ENCODE measurements at regions not wholly inside any gene's neighbourhood (a gene's known extent, or its start where the extent isn't known, plus 50 kb on each side); places are given as distances from the start of the nearest gene placed in this dataset.
"Not testable (repeated sequence)": the region's sequence is repeated elsewhere in the genome, so short reads cannot be mapped to it uniquely, and the experiment has no call there.

GRCh38 chr12:71299541-71300376 lies 139.8 kb upstream of the LGR5 start:
- DNase-seq: no peak

GRCh38 chr12:71297930-71298329 lies 140.1 kb upstream of the TSPAN8 start:
- DNase-seq: no peak

DNA sequence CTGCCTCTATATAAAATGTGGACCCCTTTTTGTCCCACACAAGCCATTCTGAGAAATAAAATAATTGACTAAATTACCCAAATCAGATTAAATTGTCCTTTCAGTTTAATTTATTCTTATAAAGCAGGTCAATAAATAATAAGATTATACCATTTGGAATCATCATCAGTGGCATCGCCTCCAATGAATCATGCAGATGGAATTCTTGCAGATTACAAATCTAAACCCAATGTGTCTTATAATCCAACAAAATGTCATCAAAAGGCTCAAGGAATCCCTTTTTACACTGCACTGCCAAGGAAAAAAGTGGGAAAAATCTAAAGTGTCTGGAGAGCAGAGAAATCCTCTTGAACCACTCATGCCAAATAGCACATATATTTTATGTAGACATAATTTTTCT lies 138.2 kb upstream of the TSPAN8 start:
- no peak for DNase-seq

DNA sequence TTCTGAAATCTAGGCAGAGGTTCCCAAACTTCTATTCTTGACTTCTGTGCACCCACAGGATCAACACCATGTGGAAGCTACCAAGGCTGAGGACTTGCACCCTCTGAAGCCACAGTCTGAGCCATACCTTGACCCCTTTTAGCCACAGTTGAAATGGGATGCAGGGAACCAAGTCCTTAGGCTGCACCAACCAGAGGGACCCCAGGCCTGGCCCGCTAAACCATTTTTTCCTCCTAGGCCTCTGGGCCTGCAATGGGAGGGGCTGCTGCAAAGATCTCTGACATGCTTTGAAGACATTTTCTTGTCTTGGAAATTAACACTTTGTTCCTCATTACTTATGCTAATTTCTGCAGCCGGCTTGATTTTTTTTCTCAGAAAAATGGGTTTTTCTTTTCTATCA lies 133.9 kb upstream of the TSPAN8 start:
- DNase-seq: no peak

- no peak for DNase-seq
These were observed 126.1 kb upstream of the TSPAN8 start for GRCh38 chr12:71283883-71284282.

DNA sequence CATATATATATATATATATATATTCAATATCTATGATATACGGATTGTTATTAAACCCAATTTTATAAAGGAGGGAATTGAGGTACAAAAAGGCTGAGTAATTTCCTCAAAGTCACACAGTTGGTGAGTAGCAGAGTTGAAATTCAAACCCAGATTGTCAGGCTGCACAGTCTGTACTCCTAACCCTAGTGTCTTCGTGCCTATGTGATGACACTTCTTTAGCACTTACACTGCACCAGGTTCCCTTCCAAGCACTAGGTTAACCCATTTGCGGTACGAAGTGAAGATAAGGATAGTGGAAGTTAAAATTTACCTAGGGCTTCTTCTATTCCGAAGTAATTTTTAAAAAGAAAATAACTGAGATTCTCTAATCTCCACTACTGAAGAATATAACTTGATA lies 125.1 kb upstream of the TSPAN8 start:
- no peak for DNase-seq

- DNase-seq: no peak
These were observed 124.2 kb upstream of the TSPAN8 start for GRCh38 chr12:71282020-71282419.

GRCh38 chr12:71281425-71281824 lies 123.6 kb upstream of the TSPAN8 start:
- no peak for DNase-seq

- no peak for DNase-seq
These were observed 120.1 kb upstream of the TSPAN8 start for GRCh38 chr12:71277866-71278265.

GRCh38 chr12:71276541-71276940 lies 118.7 kb upstream of the TSPAN8 start:
- DNase-seq: no peak

DNA sequence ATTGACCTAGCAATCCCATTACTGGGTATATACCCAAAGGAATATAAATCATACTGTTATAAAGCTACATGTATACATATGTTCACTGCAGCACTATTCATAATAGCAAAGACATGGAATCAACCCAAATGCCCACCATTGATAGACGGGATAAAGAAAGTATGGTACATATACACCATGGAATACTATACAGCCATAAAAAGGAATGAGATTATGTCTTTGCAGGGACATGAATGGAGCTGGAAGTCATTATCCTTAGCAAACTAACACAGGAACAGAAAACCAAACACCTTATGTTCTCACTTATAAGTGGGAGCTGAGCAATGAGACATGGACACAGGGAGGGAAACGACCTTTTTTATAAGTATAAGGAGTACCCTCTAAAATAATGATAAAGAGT lies 113.0 kb upstream of the TSPAN8 start:
- DNase-seq: not testable (repeated sequence)

- no peak for DNase-seq
These were observed 112.3 kb upstream of the TSPAN8 start for GRCh38 chr12:71270057-71270456.

- DNase-seq: no peak
These were observed 111.4 kb upstream of the TSPAN8 start for GRCh38 chr12:71269281-71269598.

DNA sequence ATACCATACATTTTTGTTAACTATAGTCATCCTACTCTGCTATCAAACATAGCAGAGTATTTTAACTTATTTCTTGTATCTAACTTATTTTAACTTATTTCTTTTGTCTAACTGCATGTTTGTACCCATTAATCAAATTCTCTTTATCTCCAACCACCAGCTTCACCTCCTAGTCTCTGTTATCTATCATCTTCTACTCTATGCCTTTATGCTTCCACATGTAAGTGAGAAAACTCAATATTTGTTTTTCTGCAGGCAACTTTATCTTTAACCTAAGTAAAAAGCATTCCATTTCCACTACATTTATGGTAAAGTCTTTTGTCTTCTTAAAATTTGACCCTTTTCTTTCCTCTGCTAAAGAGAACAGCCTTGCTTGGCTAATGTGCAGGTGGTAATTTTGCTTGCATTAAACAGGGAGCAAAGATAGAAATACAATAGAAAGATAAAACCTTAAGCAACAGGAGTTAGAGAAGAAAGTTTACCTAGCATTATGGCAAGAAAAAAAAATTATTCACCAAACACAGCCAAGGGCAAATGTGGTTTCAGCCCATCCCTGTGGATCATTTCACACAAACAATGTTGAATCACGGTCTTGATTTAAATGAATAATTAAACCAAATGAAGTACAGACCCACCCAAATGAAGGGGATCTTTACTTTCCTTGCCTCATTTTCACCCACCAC lies 110.9 kb upstream of the TSPAN8 start:
- DNase-seq: no peak

DNA sequence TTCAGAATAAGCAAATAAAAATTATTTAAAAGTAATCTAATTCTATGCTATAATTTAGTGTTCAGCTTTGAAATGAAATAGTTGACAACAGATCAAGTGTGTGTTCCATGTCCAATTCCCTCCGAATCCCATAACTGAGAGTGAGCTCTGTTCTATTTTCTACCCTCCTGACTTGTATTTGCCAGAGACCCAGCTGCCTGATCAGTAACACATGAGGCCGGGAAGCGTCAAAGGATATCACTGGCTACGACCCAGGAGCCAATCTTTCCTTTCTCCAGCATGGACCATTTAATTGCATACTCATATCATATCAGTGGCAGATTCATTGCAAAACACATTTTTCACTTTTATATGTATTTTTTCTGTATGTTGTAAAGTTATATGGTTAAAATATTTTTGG lies 108.8 kb upstream of the TSPAN8 start:
- no peak for DNase-seq

- not testable (repeated sequence) for DNase-seq
These were observed 107.9 kb upstream of the TSPAN8 start for GRCh38 chr12:71265731-71266130.

- DNase-seq: no peak
These were observed 104.7 kb upstream of the TSPAN8 start for GRCh38 chr12:71262466-71262865.

DNA sequence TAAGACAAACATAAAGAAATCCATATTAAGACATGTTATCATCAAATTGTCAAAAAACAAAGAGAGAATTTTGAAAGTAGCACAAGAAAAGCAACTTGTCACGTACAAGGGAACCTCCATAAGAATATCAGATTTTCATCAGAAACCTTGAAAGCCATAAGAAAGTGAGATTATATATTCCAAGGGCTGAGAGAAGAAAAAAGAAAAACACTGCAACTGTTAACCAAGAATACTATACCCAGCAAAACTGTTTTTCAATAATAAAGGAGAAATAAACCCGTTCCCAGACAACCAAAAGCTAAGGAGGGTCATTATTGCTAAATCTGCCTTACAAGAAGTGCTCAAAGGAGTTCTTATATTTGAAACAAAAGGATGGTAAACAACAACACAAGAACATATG lies 94.7 kb upstream of the TSPAN8 start:
- DNase-seq: no peak

- DNase-seq: no peak
These were observed 92.4 kb upstream of the TSPAN8 start for GRCh38 chr12:71250166-71250565.

DNA sequence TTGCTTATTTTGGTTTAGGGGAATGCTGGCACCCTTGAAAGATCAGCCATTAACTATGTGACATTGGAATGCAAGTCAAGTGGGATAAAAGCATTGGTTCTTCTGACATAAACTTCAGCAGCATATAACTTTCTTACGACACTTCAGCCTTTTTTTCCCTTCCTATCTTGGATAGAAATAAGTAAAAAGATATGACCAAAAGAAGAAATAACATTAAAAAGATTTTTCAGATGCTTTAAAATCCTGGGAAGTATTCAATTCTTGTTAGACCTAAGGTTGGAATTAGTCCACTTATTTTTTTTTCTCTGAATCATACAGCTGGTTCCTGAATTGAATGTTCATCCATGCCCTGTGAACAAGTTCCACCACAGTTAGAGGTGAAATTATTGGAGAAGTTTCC lies 85.6 kb upstream of the TSPAN8 start:
- DNase-seq: no peak

DNA sequence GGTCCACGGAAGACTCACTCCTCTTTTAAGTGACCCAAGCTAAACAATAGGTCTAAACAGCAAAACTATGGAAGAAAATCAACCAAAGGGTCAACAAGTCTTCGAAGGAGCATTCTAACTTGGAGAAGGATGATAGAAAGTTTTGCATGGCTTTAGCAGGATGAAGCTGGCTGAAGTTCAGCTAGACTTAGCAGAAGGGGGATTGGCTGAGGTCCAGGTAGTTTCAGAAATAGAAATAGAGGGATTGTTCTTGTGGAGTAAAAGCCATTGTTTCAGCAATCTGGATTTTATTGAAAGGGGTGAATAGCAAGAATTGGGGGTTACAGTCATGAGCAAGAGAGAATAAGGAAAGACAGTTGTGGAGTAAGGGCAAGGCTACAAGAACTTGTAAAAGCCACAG lies 84.7 kb upstream of the TSPAN8 start:
- no peak for DNase-seq

- DNase-seq: no peak
These were observed 83.1 kb upstream of the TSPAN8 start for GRCh38 chr12:71240946-71241345.

DNA sequence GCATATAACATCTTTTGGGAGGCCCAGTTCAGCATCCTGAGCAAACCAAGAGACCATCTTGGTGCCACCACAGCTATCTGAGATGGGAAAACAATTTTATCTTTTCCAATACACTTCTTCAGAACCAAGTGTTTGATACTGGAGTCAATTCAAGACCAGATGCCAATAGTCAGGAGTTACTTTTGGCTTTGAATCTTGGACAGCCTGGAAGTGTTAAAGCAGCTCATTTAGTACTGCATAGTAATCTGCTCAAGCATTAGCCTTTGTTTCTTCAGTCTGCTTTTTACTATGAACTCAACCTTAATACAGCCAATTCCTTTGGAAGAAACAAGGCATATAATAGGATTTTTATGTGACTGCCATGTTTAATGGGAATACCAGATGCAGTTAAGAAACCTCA lies 81.9 kb upstream of the TSPAN8 start:
- DNase-seq: no peak

- DNase-seq: no peak
These were observed 79.3 kb upstream of the TSPAN8 start for GRCh38 chr12:71237128-71237527.

GRCh38 chr12:71236133-71236660 lies 78.4 kb upstream of the TSPAN8 start:
- DNase-seq: no peak
